ENCODE measurements at regions not wholly inside any gene's neighbourhood (a gene's known extent, or its start where the extent isn't known, plus 50 kb on each side); places are given as distances from the start of the nearest gene placed in this dataset.

DNA sequence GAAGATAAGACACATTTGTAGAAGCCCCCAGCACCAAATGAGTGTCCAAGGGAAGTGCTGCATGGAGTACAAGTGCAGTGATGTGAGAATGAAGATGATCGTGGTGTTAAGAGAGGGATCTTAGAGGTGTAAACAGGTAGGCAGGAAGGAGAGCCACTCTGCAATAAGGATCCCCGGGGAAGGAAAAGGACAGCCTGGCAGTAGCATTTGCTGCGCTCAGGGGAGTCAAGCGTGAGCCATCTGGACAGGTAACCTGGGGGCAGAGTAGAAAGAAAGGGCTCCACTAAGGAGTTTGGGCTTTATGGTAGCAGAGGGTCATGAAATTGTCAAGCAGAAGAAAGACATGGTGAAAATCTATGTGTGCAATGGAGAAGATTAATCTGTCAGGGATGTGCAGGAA is 587.2 kb downstream of the BUD13 start:
- TF ChIP-seq JUND (IDR thresholded peaks at IDR 0.05) (no peak), FOXM1 (IDR thresholded peaks at IDR 0.05; ENCODE audit: low read depth) (no peak)
- TF ChIP-seq, protein P1, sequence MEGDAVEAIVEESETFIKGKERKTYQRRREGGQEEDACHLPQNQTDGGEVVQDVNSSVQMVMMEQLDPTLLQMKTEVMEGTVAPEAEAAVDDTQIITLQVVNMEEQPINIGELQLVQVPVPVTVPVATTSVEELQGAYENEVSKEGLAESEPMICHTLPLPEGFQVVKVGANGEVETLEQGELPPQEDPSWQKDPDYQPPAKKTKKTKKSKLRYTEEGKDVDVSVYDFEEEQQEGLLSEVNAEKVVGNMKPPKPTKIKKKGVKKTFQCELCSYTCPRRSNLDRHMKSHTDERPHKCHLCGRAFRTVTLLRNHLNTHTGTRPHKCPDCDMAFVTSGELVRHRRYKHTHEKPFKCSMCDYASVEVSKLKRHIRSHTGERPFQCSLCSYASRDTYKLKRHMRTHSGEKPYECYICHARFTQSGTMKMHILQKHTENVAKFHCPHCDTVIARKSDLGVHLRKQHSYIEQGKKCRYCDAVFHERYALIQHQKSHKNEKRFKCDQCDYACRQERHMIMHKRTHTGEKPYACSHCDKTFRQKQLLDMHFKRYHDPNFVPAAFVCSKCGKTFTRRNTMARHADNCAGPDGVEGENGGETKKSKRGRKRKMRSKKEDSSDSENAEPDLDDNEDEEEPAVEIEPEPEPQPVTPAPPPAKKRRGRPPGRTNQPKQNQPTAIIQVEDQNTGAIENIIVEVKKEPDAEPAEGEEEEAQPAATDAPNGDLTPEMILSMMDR (IDR thresholded peaks at IDR 0.05): no peak

All from SK-N-SH (cell line).